Endothelial cell of umbilical vein (primary cell): ENCODE measurements at regions not wholly inside any gene's neighbourhood (a gene's known extent, or its start where the extent isn't known, plus 50 kb on each side); places are given as distances from the start of the nearest gene placed in this dataset.
A peak's percentile ranks its signal among the peaks of the same experiment; 100 is the strongest.

Experiments
- BruUV-seq: library from RNA; stranded (reverse); fragments of 400-500 nt; replicated peaks from 2 replicates; lab custom pipeline; 2021; lab: Mats Ljungman, UMichigan
- CTCF ChIA-PET: fragments of 300-600, 350-600 bp; sonication (Branson Sonifier 250); formaldehyde crosslinking; loops from one replicate; lab custom pipeline; 2021; ENCODE audit warnings: antibody characterized with exemption, inconsistent platforms; lab: Charles Lee
- POLR2A ChIA-PET: fragments of 300-600, 350-600 bp; sonication (Branson Sonifier 250); formaldehyde crosslinking; loops from one replicate; lab custom pipeline; 2021; ENCODE audit warnings: antibody characterized with exemption, inconsistent platforms; lab: Charles Lee
- DNase-seq: peaks from one replicate; pipeline ENCODE4 v3.0.0-alpha.2; 2011; ENCODE audit warnings: low read depth, low spot score
- FAIRE-seq: peaks from 2 replicates; lab custom pipeline; 2011; peaks lifted over from hg19 to GRCh38; lab: Jason Lieb, UNC
- H2AFZ ChIP-seq: 2 replicates; pipeline ENCODE4 v1.6.0; 2012; ENCODE audit warnings: low read depth, low read length, control low read depth, inconsistent platforms
- H3K27ac ChIP-seq: 2 replicates; pipeline ENCODE4 v1.5.1; 2011; ENCODE audit warnings: low read depth, mild to moderate bottlenecking, control low read depth, low read length, moderate library complexity; ENCODE audit not compliant: insufficient read depth
- H3K27me3 ChIP-seq, 2 experiments: 2 replicates each; pipeline versions ENCODE4 v1.6.0 to v1.6.1; 2011; ENCODE audit warnings: low read length in 2 of 2, mixed read lengths in 1 of 2; ENCODE audit not compliant: control insufficient read depth in 2 of 2, insufficient read depth in 2 of 2
- H3K36me3 ChIP-seq, 2 experiments: 2 replicates in 1 of 2; 3 replicates in 1 of 2; pipeline ENCODE4 v1.5.1; 2011; ENCODE audit warnings: low read length in 2 of 2, mild to moderate bottlenecking in 1 of 2, moderate library complexity in 1 of 2; ENCODE audit not compliant: control insufficient read depth in 2 of 2, insufficient read depth in 2 of 2; ENCODE audit errors: extremely low read depth in 1 of 2
- H3K4me1 ChIP-seq: 3 replicates; pipeline ENCODE4 v1.5.1; 2011; ENCODE audit warnings: mild to moderate bottlenecking, low read length; ENCODE audit not compliant: control insufficient read depth, insufficient read depth; ENCODE audit errors: extremely low read depth
- H3K4me2 ChIP-seq: 2 replicates; pipeline ENCODE4 v1.6.1; 2011; ENCODE audit warnings: low read length, control low read depth, mixed read lengths; ENCODE audit not compliant: insufficient read depth
- H3K4me3 ChIP-seq, 3 experiments: fragments of 200-600 bp in 1 of 3; sonication (generic), shearing (Covaris generic) in 1 of 3; replicated peaks in 1 of 3; 2 replicates each; pipeline ENCODE4 v1.5.1; 2011 to 2016; ENCODE audit warnings: control low read depth in 3 of 3, low read length in 3 of 3, mild to moderate bottlenecking in 2 of 3, inconsistent platforms in 1 of 3, low read depth in 1 of 3, moderate library complexity in 1 of 3; ENCODE audit not compliant: insufficient read depth in 1 of 3
- H3K79me2 ChIP-seq: 2 replicates; pipeline ENCODE4 v1.6.0; 2012; ENCODE audit warnings: low read length, inconsistent platforms; ENCODE audit not compliant: control insufficient read depth, insufficient read depth
- H3K9ac ChIP-seq: replicated peaks from 2 replicates; pipeline ENCODE3; 2011; ENCODE audit warnings: low read length, control low read depth; ENCODE audit not compliant: insufficient read depth; ENCODE audit errors: extremely low read depth
- H3K9me1 ChIP-seq: replicated peaks from 3 replicates; pipeline ENCODE4 v1.6.0; 2011; ENCODE audit warnings: mild to moderate bottlenecking, low read length; ENCODE audit not compliant: control insufficient read depth, insufficient read depth; ENCODE audit errors: extremely low read depth
- H3K9me3 ChIP-seq: replicated peaks from 2 replicates; pipeline ENCODE4 v1.5.1; 2012; ENCODE audit warnings: low read length, inconsistent platforms; ENCODE audit not compliant: control insufficient read depth, insufficient read depth
- H4K20me1 ChIP-seq: replicated peaks from 2 replicates; pipeline ENCODE3; 2011; ENCODE audit warnings: mild to moderate bottlenecking, low read length; ENCODE audit not compliant: control insufficient read depth, insufficient read depth; ENCODE audit errors: extremely low read depth
- EZH2 ChIP-seq: IDR thresholded peaks from 2 replicates; pipeline ENCODE4 v1.6.1; 2012; ENCODE audit warnings: borderline replicate concordance, low read depth, mild to moderate bottlenecking, moderate library complexity, low read length, inconsistent platforms; ENCODE audit not compliant: severe bottlenecking
- FOS ChIP-seq: IDR thresholded peaks from 2 replicates; pipeline ENCODE4 v1.6.1; 2011; ENCODE audit warnings: mild to moderate bottlenecking, low read length, moderate library complexity, borderline replicate concordance; ENCODE audit not compliant: insufficient read depth
- GATA2 ChIP-seq: IDR thresholded peaks from 2 replicates; pipeline ENCODE4 v1.7.0; 2011; ENCODE audit warnings: low read depth, mild to moderate bottlenecking, moderate library complexity, mixed read lengths, low read length; ENCODE audit not compliant: insufficient read length, insufficient read depth
- JUN ChIP-seq: IDR thresholded peaks from 2 replicates; pipeline ENCODE4 v1.6.1; 2011; ENCODE audit warnings: borderline replicate concordance, low read depth; ENCODE audit not compliant: insufficient read length, insufficient read depth
- MYC ChIP-seq: IDR thresholded peaks from one replicate; pipeline ENCODE4 v1.6.1; 2011; ENCODE audit warnings: mild to moderate bottlenecking, low read depth, low read length
- POLR2A ChIP-seq: IDR thresholded peaks from 2 replicates; pipeline ENCODE4 v1.6.1; 2012; ENCODE audit warnings: low read depth, mild to moderate bottlenecking, control low read depth, low read length
- POLR2AphosphoS5 ChIP-seq: IDR thresholded peaks from 2 replicates; pipeline ENCODE4 v1.6.1; 2012; ENCODE audit warnings: low read depth, mild to moderate bottlenecking, control low read depth, low read length, moderate library complexity; ENCODE audit not compliant: insufficient read depth
- dilution Hi-C: fragments of 300-500 bp; cut with MboI; formaldehyde crosslinking; loops from one replicate; pipeline ENCODE4 v1.15.0; 2019; ENCODE audit warnings: low sequenced_read_pairs; ENCODE audit not compliant: extremely low pct_ligation_motif_present
- intact Hi-C: fragments of 100-400 bp; cut with micrococcal nuclease; formaldehyde crosslinking; loops from one replicate; pipeline ENCODE4 v1.10.0; 2022
- TF ChIP-seq, protein P1 (sequence below), 2 donors: IDR thresholded peaks; 1 replicate in 1 of 2; 2 replicates in 1 of 2; pipeline ENCODE4 v1.5.1; 2011; ENCODE audit warnings: low read length in 2 of 2, mild to moderate bottlenecking in 2 of 2, moderate library complexity in 2 of 2, control low read depth in 1 of 2, inconsistent platforms in 1 of 2, low read depth in 1 of 2; ENCODE audit not compliant: insufficient read depth in 1 of 2; ENCODE audit errors: extremely low read depth in 1 of 2
- TF ChIP-seq, protein P2 (sequence below): IDR thresholded peaks from 2 replicates; pipeline ENCODE4 v1.6.1; 2011; ENCODE audit not compliant: insufficient read depth, insufficient read length

DNA sequence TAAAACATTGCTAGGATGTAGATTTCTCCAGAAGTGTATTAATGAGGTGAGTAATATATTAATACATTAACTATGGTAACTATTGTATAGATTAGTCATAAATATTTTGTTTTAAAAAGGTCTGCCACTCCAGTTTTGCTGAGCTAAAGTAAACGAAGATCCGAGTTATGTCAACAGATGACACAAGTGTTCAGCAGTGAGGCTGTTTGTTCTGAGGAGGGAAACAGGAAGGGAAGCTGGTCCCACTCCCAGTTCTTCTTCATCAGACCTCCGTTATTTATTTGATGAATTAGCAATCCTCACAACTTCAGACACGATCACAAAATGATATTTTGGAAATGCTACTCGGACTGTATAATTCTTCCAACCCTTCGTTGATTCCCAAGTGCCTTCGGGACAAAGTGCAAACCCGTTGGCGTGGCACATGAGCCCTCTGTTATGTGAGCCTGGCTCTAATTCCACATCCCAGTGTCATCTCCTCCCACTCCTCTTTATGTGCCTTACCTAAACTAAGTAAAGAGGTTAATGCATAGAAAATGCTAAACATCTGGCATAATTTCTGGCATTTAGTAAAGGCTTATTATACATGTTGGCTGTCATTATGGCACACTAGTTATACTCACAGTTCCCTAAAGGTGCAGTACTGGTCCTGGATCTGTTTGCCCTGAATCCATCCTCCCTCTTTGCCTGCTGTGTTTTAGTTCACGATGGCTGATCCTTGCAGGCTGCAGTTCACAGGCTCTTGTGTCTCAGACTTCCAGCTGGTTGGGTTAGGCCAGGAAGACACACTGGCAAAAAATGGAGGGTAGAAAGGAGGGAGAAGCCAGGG is 190.6 kb upstream of the LNX1 start:
- Histone ChIP-seq H3K9me1 (no peaks in the 10 kb centered on the region), H3K27ac (no peak overlapping the region), H3K4me2 (no peak overlapping the region), H4K20me1 (no peaks in the 10 kb centered on the region), H3K4me1 (no peaks in the 10 kb centered on the region), H3K9me3 (no peaks in the 10 kb centered on the region), H3K36me3 (no peaks in the 10 kb centered on the region), H2AFZ (no peak overlapping the region), H3K79me2 (no peaks in the 10 kb centered on the region), H3K9ac (no peak overlapping the region), H3K4me3 (no peak overlapping the region), H3K27me3 (peaks cover 0 to 2% of the 10 kb centered on the region in 2 experiments)
- ChIA-PET CTCF (no interaction called here), POLR2A (no interaction called here)
- intact Hi-C loops, result no loop called here
- DNase-seq (peak; percentile 26), FAIRE-seq (no peak)
- TF ChIP-seq POLR2A, result no peak
- dilution Hi-C loops, result no loop called here
- BruUV-seq, result no TSS peak

DNA sequence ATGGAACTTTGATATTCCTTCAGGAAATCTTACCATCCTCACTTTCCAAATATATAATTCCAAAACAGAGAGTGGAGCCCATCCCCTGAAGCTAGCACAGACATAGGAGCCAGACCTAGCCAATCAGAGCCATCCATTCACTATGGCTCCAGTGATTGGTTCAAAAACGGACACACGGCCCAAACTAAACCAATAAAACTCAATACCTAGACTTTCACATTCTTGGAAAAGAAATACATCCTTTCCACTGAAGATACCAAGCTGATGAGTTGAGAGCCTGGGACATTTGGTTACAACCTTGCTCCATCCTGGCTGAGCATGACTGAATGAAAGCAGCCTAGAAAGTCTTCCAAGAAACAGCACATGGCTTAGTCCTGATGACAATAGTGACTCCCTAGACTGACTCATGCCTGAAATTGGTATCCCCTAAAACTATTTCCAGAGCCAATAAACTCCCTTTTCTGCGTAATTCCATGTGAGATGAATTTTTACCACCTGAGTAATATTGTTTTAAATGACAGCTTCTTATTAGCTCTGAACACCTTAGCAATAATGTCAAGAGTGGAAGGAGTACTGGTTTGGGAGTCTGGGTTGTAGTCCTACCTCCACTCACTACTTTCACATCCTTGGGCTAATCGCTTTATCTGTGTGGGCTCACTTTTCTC is 189.6 kb upstream of the LNX1 start:
- no peak for FAIRE-seq
- Histone ChIP-seq H4K20me1 (no peaks in the 10 kb centered on the region), H3K4me1 (no peaks in the 10 kb centered on the region), H3K4me2 (no peak overlapping the region), H3K27me3 (peaks cover 0 to 2% of the 10 kb centered on the region in 2 experiments), H3K79me2 (no peaks in the 10 kb centered on the region), H3K36me3 (no peaks in the 10 kb centered on the region), H3K9me1 (no peaks in the 10 kb centered on the region), H3K9me3 (no peaks in the 10 kb centered on the region), H2AFZ (no peak overlapping the region), H3K27ac (no peak overlapping the region), H3K4me3 (no peak overlapping the region), H3K9ac (no peak overlapping the region)
- no TSS peak for BruUV-seq
- intact Hi-C loops, result no loop called here
- DNase-seq, result no peak
- no peak for TF ChIP-seq POLR2AphosphoS5
- TF ChIP-seq JUN, result no peak
- TF ChIP-seq, protein P1, sequence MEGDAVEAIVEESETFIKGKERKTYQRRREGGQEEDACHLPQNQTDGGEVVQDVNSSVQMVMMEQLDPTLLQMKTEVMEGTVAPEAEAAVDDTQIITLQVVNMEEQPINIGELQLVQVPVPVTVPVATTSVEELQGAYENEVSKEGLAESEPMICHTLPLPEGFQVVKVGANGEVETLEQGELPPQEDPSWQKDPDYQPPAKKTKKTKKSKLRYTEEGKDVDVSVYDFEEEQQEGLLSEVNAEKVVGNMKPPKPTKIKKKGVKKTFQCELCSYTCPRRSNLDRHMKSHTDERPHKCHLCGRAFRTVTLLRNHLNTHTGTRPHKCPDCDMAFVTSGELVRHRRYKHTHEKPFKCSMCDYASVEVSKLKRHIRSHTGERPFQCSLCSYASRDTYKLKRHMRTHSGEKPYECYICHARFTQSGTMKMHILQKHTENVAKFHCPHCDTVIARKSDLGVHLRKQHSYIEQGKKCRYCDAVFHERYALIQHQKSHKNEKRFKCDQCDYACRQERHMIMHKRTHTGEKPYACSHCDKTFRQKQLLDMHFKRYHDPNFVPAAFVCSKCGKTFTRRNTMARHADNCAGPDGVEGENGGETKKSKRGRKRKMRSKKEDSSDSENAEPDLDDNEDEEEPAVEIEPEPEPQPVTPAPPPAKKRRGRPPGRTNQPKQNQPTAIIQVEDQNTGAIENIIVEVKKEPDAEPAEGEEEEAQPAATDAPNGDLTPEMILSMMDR (IDR thresholded peaks at IDR 0.05; ENCODE audit: extremely low read depth in 1 of 2, insufficient read depth in 1 of 2, low read depth in 1 of 2, low read length in 2 of 2), result no peak
- no peak for TF ChIP-seq FOS
- TF ChIP-seq MYC, result no peak
- no peak for TF ChIP-seq GATA2
- TF ChIP-seq EZH2, result no peak
- TF ChIP-seq POLR2A, result no peak
- TF ChIP-seq, protein P2, sequence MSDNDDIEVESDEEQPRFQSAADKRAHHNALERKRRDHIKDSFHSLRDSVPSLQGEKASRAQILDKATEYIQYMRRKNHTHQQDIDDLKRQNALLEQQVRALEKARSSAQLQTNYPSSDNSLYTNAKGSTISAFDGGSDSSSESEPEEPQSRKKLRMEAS, result no peak
- CTCF ChIA-PET, result no interaction called here
- dilution Hi-C loops, result no loop called here
- POLR2A ChIA-PET, result no interaction called here
